ENCODE measurements at regions not wholly inside any gene's neighbourhood (a gene's known extent, or its start where the extent isn't known, plus 50 kb on each side); places are given as distances from the start of the nearest gene placed in this dataset.

DNA sequence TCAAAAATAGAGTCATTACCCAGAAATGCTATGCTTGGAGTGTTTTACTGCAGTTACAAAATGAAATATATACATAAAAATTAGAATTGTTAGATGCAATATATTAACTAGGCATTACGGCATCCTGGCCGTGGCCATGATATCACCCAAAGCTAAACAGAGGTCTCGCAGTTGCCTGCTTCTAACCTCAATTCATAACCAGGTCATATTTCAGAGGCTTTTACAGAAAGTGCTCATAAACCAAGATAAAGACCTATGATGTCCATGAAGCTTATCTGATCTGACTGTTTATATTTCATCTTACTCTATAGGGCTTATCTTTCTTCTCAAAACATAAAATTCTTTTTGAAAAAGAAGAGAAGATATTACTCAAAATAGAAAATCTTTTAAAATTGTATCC lies 664.5 kb upstream of the SALL1 start:
- Histone ChIP-seq H3K4me3 (ENCODE audit: extremely low read depth, insufficient read depth, low read length, poor library complexity, severe bottlenecking) (no peak overlapping the region), H3K4me1 (ENCODE audit: control insufficient read depth, insufficient read depth, low read length, poor library complexity, severe bottlenecking) (no peaks in the 10 kb centered on the region), H3K36me3 (ENCODE audit: control insufficient read depth, insufficient read depth, low read length) (no peaks in the 10 kb centered on the region), H3K9me3 (ENCODE audit: control insufficient read depth, low read length) (no peaks in the 10 kb centered on the region), H3K27ac (ENCODE audit: low read depth, low read length, severe bottlenecking) (no peak overlapping the region)
- 83 to 100% methylated on average over 1 of the region's 3 CpGs for WGBS, 2 experiments (ENCODE audit: insufficient coverage in 2 of 2)

DNA sequence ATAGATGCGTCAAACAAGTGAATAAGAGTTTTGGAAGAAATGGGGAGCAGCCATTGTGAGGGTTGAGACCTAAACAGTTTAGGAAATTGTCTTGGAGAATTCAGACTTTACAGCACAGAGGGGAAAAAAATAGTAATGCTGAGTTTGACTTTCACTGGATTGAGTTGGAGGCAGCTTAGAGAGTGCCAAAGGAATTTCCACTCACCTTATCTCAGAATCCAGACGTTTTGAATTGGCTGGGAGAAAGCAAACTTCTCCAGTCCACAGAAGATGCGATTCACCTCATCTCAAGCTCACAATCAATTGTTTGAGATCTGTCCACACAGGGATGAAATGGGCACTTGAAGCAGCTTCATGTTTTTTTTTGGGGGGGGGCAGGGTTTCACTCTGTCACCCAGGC lies 663.5 kb upstream of the SALL1 start:
- WGBS, 2 experiments (ENCODE audit: insufficient coverage in 2 of 2): 67 to 86% methylated on average over 1 to 2 of the region's 3 CpGs

GRCh38 chr16:51813609-51814008 lies 662.5 kb upstream of the SALL1 start:
- Histone ChIP-seq H3K36me3 (ENCODE audit: control insufficient read depth, insufficient read depth, low read length) (no peaks in the 10 kb centered on the region), H3K27ac (ENCODE audit: low read depth, low read length, severe bottlenecking) (no peak overlapping the region), H3K9me3 (ENCODE audit: control insufficient read depth, low read length) (peaks cover 1% of the 10 kb centered on the region), H3K4me3 (ENCODE audit: extremely low read depth, insufficient read depth, low read length, poor library complexity, severe bottlenecking) (no peak overlapping the region), H3K4me1 (ENCODE audit: control insufficient read depth, insufficient read depth, low read length, poor library complexity, severe bottlenecking) (no peaks in the 10 kb centered on the region)
- WGBS, 2 experiments (ENCODE audit: insufficient coverage in 2 of 2): 57 to 87% methylated on average over 1 to 3 of the region's 4 CpGs

More for the DNA sequence above, 663.5 kb upstream of the SALL1 start:
- Histone ChIP-seq H3K4me1 (ENCODE audit: control insufficient read depth, insufficient read depth, low read length, poor library complexity, severe bottlenecking) (no peaks in the 10 kb centered on the region), H3K4me3 (ENCODE audit: extremely low read depth, insufficient read depth, low read length, poor library complexity, severe bottlenecking) (no peak overlapping the region), H3K36me3 (ENCODE audit: control insufficient read depth, insufficient read depth, low read length) (no peaks in the 10 kb centered on the region), H3K9me3 (ENCODE audit: control insufficient read depth, low read length) (no peaks in the 10 kb centered on the region), H3K27ac (ENCODE audit: low read depth, low read length, severe bottlenecking) (no peak overlapping the region)

DNA sequence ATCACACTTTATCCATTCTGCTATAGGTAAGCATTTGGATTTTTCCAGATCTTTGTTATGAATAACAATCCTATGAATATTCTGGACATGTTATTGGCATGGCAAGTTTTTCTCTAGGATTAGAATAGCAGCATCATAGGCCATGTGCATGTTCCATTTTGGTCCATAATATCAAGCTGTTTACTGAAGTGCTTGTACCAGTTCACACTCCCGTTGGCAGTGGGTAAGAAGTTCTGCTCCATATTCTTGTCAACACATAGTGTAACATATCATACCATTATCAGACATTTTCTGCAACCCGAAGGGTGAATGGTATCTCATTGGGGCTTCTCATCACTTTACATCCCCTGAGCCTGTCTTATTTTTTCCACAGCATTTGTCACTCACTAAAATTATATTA lies 661.9 kb upstream of the SALL1 start:
- H3K27ac ChIP-seq (ENCODE audit: low read depth, low read length, severe bottlenecking): no peak overlapping the region
- H3K36me3 ChIP-seq (ENCODE audit: control insufficient read depth, insufficient read depth, low read length): no peaks in the 10 kb centered on the region
- H3K4me1 ChIP-seq (ENCODE audit: control insufficient read depth, insufficient read depth, low read length, poor library complexity, severe bottlenecking): no peaks in the 10 kb centered on the region
- 63 to 100% methylated on average over 1 to 2 of the region's 2 CpGs for WGBS, 2 experiments (ENCODE audit: insufficient coverage in 2 of 2)
- peaks cover 8% of the 10 kb centered on the region for H3K9me3 ChIP-seq (ENCODE audit: control insufficient read depth, low read length)
- H3K4me3 ChIP-seq (ENCODE audit: extremely low read depth, insufficient read depth, low read length, poor library complexity, severe bottlenecking): no peak overlapping the region

- H3K9me3 ChIP-seq (ENCODE audit: control insufficient read depth, low read length): peaks cover 9% of the 10 kb centered on the region
- H3K36me3 ChIP-seq (ENCODE audit: control insufficient read depth, insufficient read depth, low read length): no peaks in the 10 kb centered on the region
- no peaks in the 10 kb centered on the region for H3K4me1 ChIP-seq (ENCODE audit: control insufficient read depth, insufficient read depth, low read length, poor library complexity, severe bottlenecking)
- no peak overlapping the region for H3K27ac ChIP-seq (ENCODE audit: low read depth, low read length, severe bottlenecking)
- H3K4me3 ChIP-seq (ENCODE audit: extremely low read depth, insufficient read depth, low read length, poor library complexity, severe bottlenecking): no peak overlapping the region
- WGBS, 2 experiments (ENCODE audit: insufficient coverage in 2 of 2): 100% methylated on average over 1 of the region's 2 CpGs
Measured at GRCh38 chr16:51807551-51807950, 656.5 kb upstream of the SALL1 start.

GRCh38 chr16:51801635-51802034 lies 650.6 kb upstream of the SALL1 start:
- no peak overlapping the region for H3K4me3 ChIP-seq (ENCODE audit: extremely low read depth, insufficient read depth, low read length, poor library complexity, severe bottlenecking)
- H3K4me1 ChIP-seq (ENCODE audit: control insufficient read depth, insufficient read depth, low read length, poor library complexity, severe bottlenecking): no peaks in the 10 kb centered on the region
- H3K9me3 ChIP-seq (ENCODE audit: control insufficient read depth, low read length): no peaks in the 10 kb centered on the region
- H3K36me3 ChIP-seq (ENCODE audit: control insufficient read depth, insufficient read depth, low read length): no peaks in the 10 kb centered on the region
- H3K27ac ChIP-seq (ENCODE audit: low read depth, low read length, severe bottlenecking): no peak overlapping the region

- Histone ChIP-seq H3K4me1 (ENCODE audit: control insufficient read depth, insufficient read depth, low read length, poor library complexity, severe bottlenecking) (no peaks in the 10 kb centered on the region), H3K4me3 (ENCODE audit: extremely low read depth, insufficient read depth, low read length, poor library complexity, severe bottlenecking) (no peak overlapping the region), H3K9me3 (ENCODE audit: control insufficient read depth, low read length) (no peaks in the 10 kb centered on the region), H3K27ac (ENCODE audit: low read depth, low read length, severe bottlenecking) (no peak overlapping the region), H3K36me3 (ENCODE audit: control insufficient read depth, insufficient read depth, low read length) (no peaks in the 10 kb centered on the region)
- WGBS, 2 experiments (ENCODE audit: insufficient coverage in 2 of 2): 89 to 94% methylated on average over 2 to 3 of the region's 6 CpGs
Measured at GRCh38 chr16:51797669-51798259, 646.7 kb upstream of the SALL1 start.

GRCh38 chr16:51779240-51779639 lies 628.2 kb upstream of the SALL1 start:
- H3K27ac ChIP-seq (ENCODE audit: low read depth, low read length, severe bottlenecking): no peak overlapping the region
- H3K36me3 ChIP-seq (ENCODE audit: control insufficient read depth, insufficient read depth, low read length): no peaks in the 10 kb centered on the region
- H3K4me1 ChIP-seq (ENCODE audit: control insufficient read depth, insufficient read depth, low read length, poor library complexity, severe bottlenecking): no peaks in the 10 kb centered on the region
- no peak overlapping the region for H3K4me3 ChIP-seq (ENCODE audit: extremely low read depth, insufficient read depth, low read length, poor library complexity, severe bottlenecking)
- H3K9me3 ChIP-seq (ENCODE audit: control insufficient read depth, low read length): no peaks in the 10 kb centered on the region
- no CpG with 5 or more reads among the region's 3 CpGs for WGBS, 2 experiments (ENCODE audit: insufficient coverage in 2 of 2)

- H3K36me3 ChIP-seq (ENCODE audit: control insufficient read depth, insufficient read depth, low read length): no peaks in the 10 kb centered on the region
- no peak overlapping the region for H3K27ac ChIP-seq (ENCODE audit: low read depth, low read length, severe bottlenecking)
- no peak overlapping the region for H3K4me3 ChIP-seq (ENCODE audit: extremely low read depth, insufficient read depth, low read length, poor library complexity, severe bottlenecking)
- WGBS, 2 experiments (ENCODE audit: insufficient coverage in 2 of 2): 84 to 86% methylated on average over 12 to 16 of the region's 22 CpGs
- no peaks in the 10 kb centered on the region for H3K4me1 ChIP-seq (ENCODE audit: control insufficient read depth, insufficient read depth, low read length, poor library complexity, severe bottlenecking)
- no peaks in the 10 kb centered on the region for H3K9me3 ChIP-seq (ENCODE audit: control insufficient read depth, low read length)
Measured at GRCh38 chr16:51773071-51773890, 622.2 kb upstream of the SALL1 start.

GRCh38 chr16:51766739-51767138 lies 615.7 kb upstream of the SALL1 start:
- WGBS, 2 experiments (ENCODE audit: insufficient coverage in 2 of 2): 80% methylated on average over 1 of the region's 2 CpGs; no CpG with 5 or more reads in 1 of the 2 experiments
- H3K4me1 ChIP-seq (ENCODE audit: control insufficient read depth, insufficient read depth, low read length, poor library complexity, severe bottlenecking): peaks cover 11% of the 10 kb centered on the region
- H3K36me3 ChIP-seq (ENCODE audit: control insufficient read depth, insufficient read depth, low read length): no peaks in the 10 kb centered on the region
- no peaks in the 10 kb centered on the region for H3K9me3 ChIP-seq (ENCODE audit: control insufficient read depth, low read length)
- no peak overlapping the region for H3K27ac ChIP-seq (ENCODE audit: low read depth, low read length, severe bottlenecking)
- no peak overlapping the region for H3K4me3 ChIP-seq (ENCODE audit: extremely low read depth, insufficient read depth, low read length, poor library complexity, severe bottlenecking)

- 8 to 33% methylated on average over 3 to 4 of the region's 6 CpGs for WGBS, 2 experiments (ENCODE audit: insufficient coverage in 2 of 2)
- no peak overlapping the region for H3K27ac ChIP-seq (ENCODE audit: low read depth, low read length, severe bottlenecking)
- no peak overlapping the region for H3K4me3 ChIP-seq (ENCODE audit: extremely low read depth, insufficient read depth, low read length, poor library complexity, severe bottlenecking)
- no peaks in the 10 kb centered on the region for H3K36me3 ChIP-seq (ENCODE audit: control insufficient read depth, insufficient read depth, low read length)
- H3K9me3 ChIP-seq (ENCODE audit: control insufficient read depth, low read length): no peaks in the 10 kb centered on the region
- peaks cover 21% of the 10 kb centered on the region for H3K4me1 ChIP-seq (ENCODE audit: control insufficient read depth, insufficient read depth, low read length, poor library complexity, severe bottlenecking)
Measured at GRCh38 chr16:51763072-51763661, 612.1 kb upstream of the SALL1 start.

Data from mesodermal cell (in vitro differentiated cells).